ENCODE measurements at regions not wholly inside any gene's neighbourhood (a gene's known extent, or its start where the extent isn't known, plus 50 kb on each side); places are given as distances from the start of the nearest gene placed in this dataset.

DNA sequence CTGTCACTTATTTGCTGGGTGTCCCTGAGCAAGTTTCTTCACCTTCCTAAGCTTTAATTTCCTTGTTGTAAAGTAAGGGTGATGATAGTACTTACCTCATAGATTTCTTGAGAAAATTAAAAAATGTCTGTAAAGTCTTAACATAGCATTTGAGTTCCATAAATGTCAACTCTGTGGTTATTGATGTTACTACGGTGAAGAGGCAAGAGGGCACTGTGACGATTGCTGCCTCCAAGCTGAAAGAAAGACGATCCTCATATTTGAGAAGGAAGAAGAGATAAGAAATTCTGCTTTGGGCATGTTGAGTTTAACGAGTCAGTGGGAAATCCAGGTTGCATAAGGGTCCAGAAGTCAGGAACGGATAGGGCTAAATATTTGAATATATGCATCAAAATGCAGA, 240.8 kb upstream of the ZPLD1 start:
- no peak for DNase-seq

GRCh38 chr3:102194760-102195159, 240.1 kb upstream of the ZPLD1 start:
- DNase-seq, result no peak

GRCh38 chr3:102195198-102195948, 239.4 kb upstream of the ZPLD1 start:
- DNase-seq, result no peak

- DNase-seq, result no peak
Measured at GRCh38 chr3:102200126-102200525, 234.7 kb upstream of the ZPLD1 start.

DNA sequence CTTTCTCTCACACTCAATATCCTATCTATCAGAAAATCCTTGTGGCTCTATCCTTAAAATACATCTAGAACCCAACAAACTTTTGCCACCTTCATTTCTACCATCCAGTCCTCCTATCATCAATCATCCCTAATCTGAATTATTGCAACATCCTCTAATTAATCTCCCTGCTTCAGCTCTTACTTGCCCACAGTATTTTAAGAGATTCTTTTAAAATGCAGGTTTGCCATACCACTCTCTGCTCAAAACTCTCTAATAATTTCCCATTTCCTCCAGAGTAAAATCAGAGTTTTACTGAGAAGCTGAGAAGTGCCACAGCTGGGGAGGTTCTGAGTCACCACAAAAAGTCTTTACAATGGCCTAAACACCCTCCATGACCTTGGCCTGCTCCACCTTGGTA, 234.3 kb upstream of the ZPLD1 start:
- no peak for DNase-seq

GRCh38 chr3:102205647-102206046, 229.2 kb upstream of the ZPLD1 start:
- no peak for DNase-seq

DNA sequence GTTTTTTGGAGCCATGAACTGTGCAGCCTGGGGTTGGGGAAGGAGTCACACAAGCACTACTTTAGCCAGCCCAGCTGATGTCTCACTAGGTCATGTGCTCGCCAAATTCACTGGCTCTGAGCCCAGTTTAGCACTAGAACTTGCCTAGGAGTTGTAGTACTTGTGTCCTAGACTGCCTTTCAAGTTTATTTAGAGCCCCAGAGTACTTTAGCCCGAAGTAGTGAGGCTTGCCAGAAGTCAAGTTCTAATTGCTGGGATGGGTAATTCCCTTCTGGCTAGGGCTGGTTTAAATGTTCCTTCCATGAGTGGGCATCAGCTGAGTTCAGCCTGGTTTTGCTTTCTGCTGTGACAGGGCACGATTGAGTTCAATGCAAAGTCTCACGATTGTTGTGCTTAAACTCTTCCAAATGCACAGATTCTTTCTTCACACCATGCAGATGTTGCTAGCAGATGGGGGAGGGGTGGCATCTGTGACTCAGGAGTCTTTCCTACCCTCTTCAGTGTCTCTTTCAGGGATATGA, 228.2 kb upstream of the ZPLD1 start:
- no peak for DNase-seq

- DNase-seq, result no peak
Measured at GRCh38 chr3:102207151-102207571, 227.7 kb upstream of the ZPLD1 start.

DNA sequence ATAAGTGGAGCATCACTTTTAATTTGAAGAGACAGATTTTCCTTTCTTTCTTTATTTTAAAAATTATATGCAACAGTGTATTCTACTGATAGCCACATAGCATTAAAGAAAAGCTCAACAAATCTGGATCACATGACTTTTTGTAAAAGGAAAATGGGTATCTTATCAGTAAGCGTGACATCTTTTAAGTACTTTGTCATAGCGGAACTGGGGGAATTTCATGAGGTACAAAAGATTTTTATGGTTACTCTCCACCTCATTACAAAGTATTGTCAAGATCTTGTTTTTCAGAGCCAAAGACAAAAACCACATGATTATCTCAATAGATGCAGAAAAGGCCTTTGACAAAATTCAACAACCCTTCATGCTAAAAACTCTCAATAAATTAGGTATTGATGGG, 219.6 kb upstream of the ZPLD1 start:
- no peak for DNase-seq

- no peak for DNase-seq
Measured at GRCh38 chr3:102223132-102223531, 211.7 kb upstream of the ZPLD1 start.

- DNase-seq, result no peak
Measured at GRCh38 chr3:102224171-102224570, 210.6 kb upstream of the ZPLD1 start.

DNA sequence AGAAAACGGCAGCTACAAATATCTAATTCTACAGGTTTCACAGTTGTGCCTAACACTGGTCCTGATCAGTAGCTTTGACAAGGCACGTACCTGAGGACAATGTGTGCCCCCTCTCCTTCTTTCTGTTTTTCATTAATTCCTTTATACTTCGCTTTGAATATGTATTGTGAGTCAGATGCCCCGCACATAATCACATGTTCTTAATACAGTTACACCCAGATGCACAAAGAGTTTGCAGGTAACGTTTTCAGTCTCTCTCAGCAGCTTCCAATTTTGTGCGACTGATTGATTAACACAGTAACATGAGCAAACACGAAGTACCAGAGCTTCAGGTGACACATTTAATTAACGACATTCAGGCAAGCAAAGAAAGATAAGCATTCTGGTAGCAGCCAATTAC, 209.8 kb upstream of the ZPLD1 start:
- DNase-seq, result no peak

- no peak for DNase-seq
Measured at GRCh38 chr3:102225407-102226132, 209.2 kb upstream of the ZPLD1 start.

GRCh38 chr3:102226463-102226862, 208.4 kb upstream of the ZPLD1 start:
- no peak for DNase-seq

DNA sequence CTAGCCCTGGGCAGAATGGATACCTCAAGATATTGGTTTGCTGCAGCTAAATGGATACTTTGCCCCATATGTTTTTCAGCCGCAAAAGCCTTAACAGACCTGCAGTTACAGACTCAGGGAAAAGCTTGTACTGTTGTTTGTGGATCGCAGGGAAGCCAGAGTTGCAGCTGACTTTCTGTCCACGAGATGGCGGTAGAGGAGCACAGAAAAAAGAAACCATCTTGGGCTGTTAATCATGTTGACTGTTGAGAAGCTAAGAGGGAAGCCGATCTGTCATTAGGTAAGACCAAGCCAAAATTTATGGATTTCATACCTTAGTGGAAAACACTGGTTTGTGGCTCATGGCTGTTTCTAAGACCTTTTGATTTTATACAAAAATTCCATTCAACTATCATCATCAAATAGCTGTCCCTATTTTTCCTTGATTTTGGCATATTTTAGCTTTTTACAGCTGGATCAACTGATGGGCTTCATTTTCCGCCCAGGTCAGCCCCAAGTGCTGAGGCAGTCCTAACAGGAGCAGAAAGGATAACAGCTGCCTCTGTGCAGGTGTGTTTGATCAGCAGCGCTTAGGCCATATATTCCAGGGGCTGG, 205.7 kb upstream of the ZPLD1 start:
- DNase-seq, result peak; percentile 79

- DNase-seq, result no peak
Measured at GRCh38 chr3:102230057-102230456, 204.8 kb upstream of the ZPLD1 start.

DNA sequence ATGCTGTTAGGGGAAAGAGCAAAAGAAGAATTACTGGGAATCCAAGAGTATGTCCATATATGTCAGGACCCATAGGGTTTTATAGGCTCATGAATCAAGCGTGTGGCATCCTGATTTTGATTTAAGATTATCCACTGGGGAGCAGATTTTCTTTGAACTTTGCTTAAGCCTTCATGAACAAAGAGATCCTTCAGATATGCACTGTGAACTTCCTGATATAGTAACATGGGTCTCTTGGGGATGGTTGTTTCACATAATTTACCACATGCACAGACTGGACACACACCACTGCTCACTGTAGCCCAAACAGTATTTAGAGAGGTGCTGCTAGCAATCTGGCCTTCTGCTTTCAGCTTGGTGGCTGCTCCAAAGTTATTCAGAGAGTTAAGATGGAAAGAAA, 200.9 kb upstream of the ZPLD1 start:
- DNase-seq, result no peak

GRCh38 chr3:102235679-102236078, 199.1 kb upstream of the ZPLD1 start:
- peak; percentile 26 for DNase-seq

- no peak for DNase-seq
Measured at GRCh38 chr3:102237181-102237580, 197.6 kb upstream of the ZPLD1 start.

GRCh38 chr3:102237838-102238237, 197.0 kb upstream of the ZPLD1 start:
- DNase-seq, result no peak

- no peak for DNase-seq
Measured at GRCh38 chr3:102238362-102238761, 196.5 kb upstream of the ZPLD1 start.

- no peak for DNase-seq
Measured at GRCh38 chr3:102240720-102241119, 194.1 kb upstream of the ZPLD1 start.

GRCh38 chr3:102248981-102249705, 185.7 kb upstream of the ZPLD1 start:
- DNase-seq, result no peak
